ENCODE measurements at regions not wholly inside any gene's neighbourhood (a gene's known extent, or its start where the extent isn't known, plus 50 kb on each side); places are given as distances from the start of the nearest gene placed in this dataset.
A peak's percentile ranks its signal among the peaks of the same experiment; 100 is the strongest.

- DNase-seq (ENCODE audit: low spot score), result no peak
Measured at GRCh38 chr3:124092811-124093210, 100.9 kb upstream of the ROPN1 start.

- DNase-seq (ENCODE audit: low spot score), result no peak
Measured at GRCh38 chr3:124094496-124094895, 102.6 kb upstream of the ROPN1 start.

- no peak for DNase-seq (ENCODE audit: low spot score)
Measured at GRCh38 chr3:124097362-124098131, 105.6 kb upstream of the ROPN1 start.

- no peak for DNase-seq (ENCODE audit: low spot score)
Measured at GRCh38 chr3:124101643-124102042, 109.7 kb upstream of the ROPN1 start.

GRCh38 chr3:124107104-124107890 lies 115.4 kb upstream of the ROPN1 start:
- DNase-seq (ENCODE audit: low spot score), result no peak

GRCh38 chr3:124108446-124108845 lies 116.5 kb upstream of the ROPN1 start:
- peak; percentile 10 for DNase-seq (ENCODE audit: low spot score)

GRCh38 chr3:124113485-124113884 lies 121.6 kb upstream of the ROPN1 start:
- no peak for DNase-seq (ENCODE audit: low spot score)

- no peak for DNase-seq (ENCODE audit: low spot score)
Measured at GRCh38 chr3:124115279-124115678, 123.4 kb upstream of the ROPN1 start.

- DNase-seq (ENCODE audit: low spot score), result no peak
Measured at GRCh38 chr3:124115956-124116355, 124.0 kb upstream of the ROPN1 start.

- no peak for DNase-seq (ENCODE audit: low spot score)
Measured at GRCh38 chr3:124116906-124117305, 125.0 kb upstream of the ROPN1 start.

GRCh38 chr3:124117486-124117885 lies 125.6 kb upstream of the ROPN1 start:
- no peak for DNase-seq (ENCODE audit: low spot score)

- DNase-seq (ENCODE audit: low spot score), result no peak
Measured at GRCh38 chr3:124118397-124118796, 126.5 kb upstream of the ROPN1 start.

- DNase-seq (ENCODE audit: low spot score), result no peak
Measured at GRCh38 chr3:124119056-124119716, 127.3 kb upstream of the ROPN1 start.

- no peak for DNase-seq (ENCODE audit: low spot score)
Measured at GRCh38 chr3:124121379-124122312, 129.7 kb upstream of the ROPN1 start.

GRCh38 chr3:124125315-124125714 lies 133.4 kb upstream of the ROPN1 start:
- no peak for DNase-seq (ENCODE audit: low spot score)

- no peak for DNase-seq (ENCODE audit: low spot score)
Measured at GRCh38 chr3:124126436-124127023, 134.6 kb upstream of the ROPN1 start.

- no peak for DNase-seq (ENCODE audit: low spot score)
Measured at GRCh38 chr3:124131158-124131557, 139.2 kb upstream of the ROPN1 start.

- DNase-seq (ENCODE audit: low spot score), result no peak
Measured at GRCh38 chr3:124131580-124131979, 139.7 kb upstream of the ROPN1 start.

GRCh38 chr3:124132813-124133212 lies 140.9 kb upstream of the ROPN1 start:
- DNase-seq (ENCODE audit: low spot score), result no peak

GRCh38 chr3:124133366-124133940 lies 141.5 kb upstream of the ROPN1 start:
- no peak for DNase-seq (ENCODE audit: low spot score)

GRCh38 chr3:124137216-124137615 lies 145.3 kb upstream of the ROPN1 start:
- DNase-seq (ENCODE audit: low spot score), result no peak
